RCC 7860 (cell line): ENCODE measurements at regions not wholly inside any gene's neighbourhood (a gene's known extent, or its start where the extent isn't known, plus 50 kb on each side); places are given as distances from the start of the nearest gene placed in this dataset.
"Not testable (repeated sequence)": the region's sequence is repeated elsewhere in the genome, so short reads cannot be mapped to it uniquely, and the experiment has no call there.

Experiments used
- DNase-seq: peaks from one replicate; pipeline ENCODE4 v3.0.0-alpha.2; 2015; ENCODE audit warnings: low spot score
- FAIRE-seq: peaks from 2 replicates; lab custom pipeline; 2012; peaks lifted over from hg19 to GRCh38; lab: Jason Lieb, UNC

DNA sequence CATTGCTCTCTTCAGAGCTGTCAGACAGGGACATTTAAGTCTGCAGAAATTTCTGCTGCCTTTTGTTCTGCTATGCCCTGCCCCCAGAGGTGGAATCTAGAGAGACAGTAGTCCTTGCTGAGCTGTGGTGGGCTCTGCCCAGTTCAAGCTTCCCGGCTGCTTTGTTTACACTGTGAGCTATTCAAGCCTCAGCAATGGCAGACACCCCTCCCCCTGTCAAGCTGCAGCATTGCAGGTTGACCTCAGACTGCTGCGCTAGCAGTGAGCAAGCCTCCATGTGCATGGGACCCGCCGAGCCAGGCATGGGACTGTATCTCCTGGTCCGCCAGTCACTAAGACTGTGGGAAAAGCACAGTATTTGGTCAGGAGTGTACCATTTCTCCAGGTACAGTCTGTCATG is 53.6 kb upstream of the MAPK10 start:
- not testable (repeated sequence) for FAIRE-seq

DNA sequence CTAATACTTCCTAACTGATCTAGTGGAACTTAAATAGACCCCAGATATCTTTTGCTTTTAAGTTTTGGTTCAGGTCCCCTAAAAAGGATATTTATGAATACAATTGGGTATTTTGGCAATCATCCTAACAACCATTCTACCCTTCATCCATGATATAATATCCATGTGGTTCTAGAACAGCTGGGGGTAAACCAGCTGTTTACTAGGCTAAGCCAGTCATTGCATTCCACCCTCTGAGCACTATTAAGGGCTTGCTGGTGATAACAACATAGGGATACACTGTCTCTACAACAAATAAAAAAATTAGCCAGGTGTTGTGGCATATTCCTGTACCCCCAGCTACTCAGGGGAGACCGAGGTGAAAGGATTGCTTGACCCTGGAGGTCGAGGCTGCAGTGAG is 54.8 kb upstream of the MAPK10 start:
- DNase-seq: no peak
- FAIRE-seq: no peak

More for the DNA sequence above, 53.6 kb upstream of the MAPK10 start:
- DNase-seq: not testable (repeated sequence)

DNA sequence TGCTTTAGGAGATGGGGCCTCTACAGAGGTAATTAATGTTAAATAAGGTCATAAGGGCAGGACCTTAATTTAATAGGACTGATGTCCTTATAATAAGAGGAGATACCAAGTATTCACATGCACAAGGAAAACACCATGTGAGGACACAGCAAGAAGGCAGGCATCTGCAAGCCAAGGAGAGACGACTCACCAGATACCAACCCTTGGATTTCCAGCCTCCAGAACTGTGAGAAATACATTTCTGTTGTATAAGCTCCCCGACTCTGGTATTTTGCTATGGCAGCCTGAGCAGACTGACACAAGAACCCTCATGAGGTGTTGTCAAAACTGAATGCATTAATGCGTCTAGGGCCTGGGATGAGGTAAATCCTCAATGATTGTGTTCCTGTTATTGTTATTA is 56.2 kb upstream of the MAPK10 start:
- FAIRE-seq (no peak), DNase-seq (no peak)

DNA sequence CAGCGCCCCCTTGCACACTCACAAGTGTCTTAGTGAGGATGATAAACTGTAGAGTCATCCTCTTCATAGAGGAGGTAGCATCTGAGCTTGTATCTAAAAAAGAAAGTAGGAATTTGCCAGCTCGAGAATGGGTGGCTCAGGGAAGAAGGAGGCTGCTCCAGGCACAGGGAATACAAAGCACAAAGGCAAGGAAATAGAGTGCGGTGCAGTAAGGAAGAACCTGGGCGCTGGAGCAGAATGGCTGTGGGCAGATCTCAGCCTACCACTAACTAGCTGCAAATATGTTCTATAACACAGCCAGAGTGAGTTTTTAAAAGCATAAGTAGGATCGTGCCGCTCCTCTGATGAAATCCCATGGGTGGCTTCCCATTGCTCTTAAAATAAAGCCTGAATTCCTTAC is 61.6 kb upstream of the MAPK10 start:
- DNase-seq (no peak), FAIRE-seq (no peak)

DNA sequence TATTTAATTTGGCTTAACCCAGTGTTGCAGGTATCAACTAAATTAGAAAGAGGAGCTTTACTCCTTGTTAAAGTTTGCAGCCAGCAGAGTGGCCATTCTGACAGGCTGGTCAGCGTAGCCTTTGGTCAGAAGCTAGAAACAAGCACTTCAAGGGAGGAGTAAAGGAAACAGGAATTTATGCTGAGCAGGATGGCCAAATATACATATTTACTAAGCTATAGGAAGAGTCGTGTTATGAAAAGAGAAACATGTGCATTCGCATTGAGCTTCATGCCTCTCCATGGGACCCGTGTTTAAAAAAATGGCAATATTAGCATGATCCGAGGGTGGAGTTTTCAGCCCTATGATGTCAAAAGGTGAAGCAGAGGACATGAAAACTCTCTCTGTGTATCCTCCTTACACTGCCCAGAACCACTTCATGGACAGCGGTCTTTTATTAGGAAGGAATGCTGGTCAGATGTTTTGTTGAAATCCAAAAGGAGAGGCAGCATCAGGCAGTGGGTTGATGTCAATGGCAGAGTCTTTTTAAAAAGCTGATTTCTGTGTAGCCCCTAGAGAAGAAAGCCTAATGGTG is 71.8 kb upstream of the MAPK10 start:
- no peak for DNase-seq
- FAIRE-seq: no peak

DNA sequence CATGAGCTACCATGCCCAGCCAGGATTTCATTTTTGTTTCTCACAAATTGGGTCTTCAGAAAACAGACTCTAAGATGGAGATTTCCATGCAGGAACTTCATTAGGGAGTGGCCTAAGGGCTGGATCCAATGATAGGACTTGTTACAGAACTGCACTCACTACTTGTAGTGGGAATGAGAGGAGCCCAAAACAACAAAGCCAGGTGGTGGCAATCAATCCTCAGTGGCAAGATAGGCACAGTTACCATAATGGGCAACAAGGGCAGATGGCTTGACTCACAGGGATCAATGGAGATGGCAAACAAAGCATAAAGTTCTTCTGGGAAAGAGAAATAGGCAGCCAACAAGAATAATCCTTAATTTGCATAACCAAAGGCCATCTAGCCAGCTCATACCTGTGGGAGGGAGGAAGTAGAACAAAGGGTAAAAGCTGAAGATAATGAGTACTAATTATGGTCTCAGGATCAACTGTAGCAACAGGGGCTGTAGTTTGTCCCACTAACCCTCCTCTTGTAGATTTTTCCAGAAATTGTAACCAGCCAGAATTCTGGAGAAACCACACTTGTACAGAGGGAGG is 72.8 kb upstream of the MAPK10 start:
- FAIRE-seq (no peak), DNase-seq (no peak)

DNA sequence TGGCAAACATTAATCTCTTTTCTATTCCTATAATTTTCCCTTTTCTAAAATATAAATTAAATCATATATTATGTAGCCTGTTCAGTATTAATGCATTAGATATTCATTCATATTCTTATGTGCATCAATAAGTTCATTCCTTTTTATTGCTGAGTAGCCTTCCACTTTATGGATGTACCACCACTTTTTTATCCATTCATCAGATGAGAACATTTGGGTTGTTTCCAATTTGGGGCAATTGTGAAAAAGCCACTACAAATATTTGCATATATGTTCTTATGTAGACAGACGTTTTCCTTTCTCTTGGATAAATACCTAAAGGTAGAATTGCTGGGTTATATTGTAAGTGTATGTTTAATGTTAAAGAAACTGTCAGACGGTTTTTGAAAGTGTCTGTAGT is 79.4 kb upstream of the MAPK10 start:
- FAIRE-seq: no peak
- DNase-seq: no peak

DNA sequence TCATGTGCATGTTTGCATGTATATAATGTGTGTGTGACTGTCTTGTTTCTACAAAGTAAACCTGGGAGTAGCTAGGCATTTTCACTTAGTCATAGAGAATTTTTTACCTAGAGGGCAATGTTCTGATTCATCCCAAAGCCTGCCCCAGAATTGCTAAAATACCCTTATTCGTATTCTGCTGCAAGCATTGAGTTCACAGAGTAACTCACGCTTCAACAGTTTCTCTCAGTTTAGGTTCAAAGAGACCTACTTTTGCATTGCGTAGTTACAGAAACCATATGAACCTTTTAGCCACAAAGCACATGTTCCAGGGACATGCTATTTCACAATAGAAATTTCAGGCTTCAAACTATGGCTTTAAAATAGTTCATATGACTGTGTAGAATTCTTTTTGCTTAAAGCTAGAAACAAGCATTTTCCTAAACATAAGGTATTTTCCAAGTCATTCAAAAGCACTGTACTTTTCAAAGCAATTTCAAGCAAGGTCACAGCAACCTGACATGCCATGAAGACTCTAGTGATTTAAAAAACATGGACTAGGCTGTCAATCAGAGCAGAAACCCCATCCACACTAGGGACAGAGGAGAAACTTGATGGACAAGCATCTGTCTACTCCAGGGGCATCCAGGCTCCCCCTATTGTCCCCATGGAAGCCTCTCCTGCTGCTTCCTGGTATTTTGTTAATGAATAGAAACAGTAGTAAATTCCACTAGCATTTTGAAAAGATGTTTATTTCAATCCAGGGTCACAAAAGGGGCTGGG is 81.5 kb upstream of the MAPK10 start:
- DNase-seq: peak; percentile 89
- peak; percentile 95 for FAIRE-seq

DNA sequence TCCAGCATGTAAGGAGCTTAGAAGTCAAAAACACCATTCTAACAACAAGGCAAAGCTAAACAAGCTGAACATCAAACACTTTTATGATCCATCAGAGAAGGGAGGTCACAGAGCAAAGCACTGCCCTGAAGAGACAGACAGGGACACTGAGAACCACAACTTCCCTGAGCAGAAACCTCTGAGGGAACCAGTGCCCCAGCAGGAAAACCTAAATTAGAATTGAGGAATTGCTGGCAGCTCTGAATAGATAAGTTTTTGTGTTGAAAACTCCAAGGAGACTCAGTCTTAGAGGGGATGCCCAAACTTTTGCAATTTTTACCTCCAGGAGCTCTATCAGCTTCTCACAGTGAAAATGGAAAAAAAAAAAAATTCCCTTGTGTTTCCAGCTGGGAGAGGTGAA is 83.0 kb upstream of the MAPK10 start:
- FAIRE-seq (no peak), DNase-seq (no peak)

DNA sequence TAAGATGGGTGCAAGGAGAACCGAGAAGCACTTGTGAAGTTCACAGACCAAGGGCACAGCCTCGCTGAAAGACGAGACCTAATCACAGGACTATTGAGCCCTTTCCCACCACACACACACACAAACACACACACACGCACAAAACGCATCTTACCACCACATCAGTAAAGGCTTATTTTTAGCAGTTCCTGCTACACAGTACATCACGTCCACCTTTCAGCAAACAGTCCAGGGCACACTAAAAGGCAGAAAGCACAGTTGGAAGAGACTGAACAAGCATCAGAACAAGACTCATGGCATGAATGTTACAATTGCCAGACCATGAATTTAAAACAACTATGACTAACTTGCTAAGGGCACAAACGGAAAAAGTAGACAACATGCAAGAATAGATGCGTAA is 83.6 kb upstream of the MAPK10 start:
- FAIRE-seq: no peak
- DNase-seq: no peak

DNA sequence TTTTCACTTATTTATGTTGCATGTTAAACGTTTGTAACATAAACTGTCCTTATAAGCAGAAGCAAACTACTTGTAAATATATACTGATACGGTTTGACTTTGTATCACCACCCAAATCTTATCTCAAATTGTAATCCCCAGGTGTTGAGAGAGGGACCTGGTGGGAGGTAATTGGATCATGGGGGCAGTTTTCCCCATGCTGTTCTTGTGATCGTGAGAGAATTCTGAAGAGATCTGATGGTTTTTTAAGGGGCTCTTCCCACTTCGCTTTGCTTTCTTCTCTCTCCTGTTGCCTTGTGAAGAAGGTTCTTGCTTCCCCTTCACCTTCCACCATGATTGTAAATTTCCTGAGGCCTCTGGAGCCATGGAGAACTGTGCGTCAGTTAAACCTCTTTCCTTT is 87.1 kb upstream of the MAPK10 start:
- no peak for DNase-seq
- FAIRE-seq: no peak

DNA sequence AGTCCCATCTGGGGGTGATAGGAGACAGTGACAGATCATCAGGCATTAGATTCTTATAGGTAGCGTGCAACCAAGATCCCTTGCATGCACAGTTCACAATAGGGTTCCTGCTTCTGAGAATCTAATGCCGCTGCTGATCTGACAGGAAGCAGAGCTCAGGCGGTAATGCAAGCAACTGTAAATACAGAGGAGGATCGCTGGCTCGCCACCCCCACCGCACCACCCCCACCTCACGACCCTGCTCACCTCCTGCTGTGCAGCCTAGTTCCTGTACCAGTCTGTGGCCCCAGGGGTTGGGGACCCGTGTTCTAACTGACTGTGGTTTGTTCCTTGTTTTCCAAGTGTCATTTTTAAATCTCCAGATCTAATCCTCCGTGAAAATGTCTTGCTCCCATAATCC is 89.0 kb upstream of the MAPK10 start:
- DNase-seq (no peak), FAIRE-seq (no peak)

DNA sequence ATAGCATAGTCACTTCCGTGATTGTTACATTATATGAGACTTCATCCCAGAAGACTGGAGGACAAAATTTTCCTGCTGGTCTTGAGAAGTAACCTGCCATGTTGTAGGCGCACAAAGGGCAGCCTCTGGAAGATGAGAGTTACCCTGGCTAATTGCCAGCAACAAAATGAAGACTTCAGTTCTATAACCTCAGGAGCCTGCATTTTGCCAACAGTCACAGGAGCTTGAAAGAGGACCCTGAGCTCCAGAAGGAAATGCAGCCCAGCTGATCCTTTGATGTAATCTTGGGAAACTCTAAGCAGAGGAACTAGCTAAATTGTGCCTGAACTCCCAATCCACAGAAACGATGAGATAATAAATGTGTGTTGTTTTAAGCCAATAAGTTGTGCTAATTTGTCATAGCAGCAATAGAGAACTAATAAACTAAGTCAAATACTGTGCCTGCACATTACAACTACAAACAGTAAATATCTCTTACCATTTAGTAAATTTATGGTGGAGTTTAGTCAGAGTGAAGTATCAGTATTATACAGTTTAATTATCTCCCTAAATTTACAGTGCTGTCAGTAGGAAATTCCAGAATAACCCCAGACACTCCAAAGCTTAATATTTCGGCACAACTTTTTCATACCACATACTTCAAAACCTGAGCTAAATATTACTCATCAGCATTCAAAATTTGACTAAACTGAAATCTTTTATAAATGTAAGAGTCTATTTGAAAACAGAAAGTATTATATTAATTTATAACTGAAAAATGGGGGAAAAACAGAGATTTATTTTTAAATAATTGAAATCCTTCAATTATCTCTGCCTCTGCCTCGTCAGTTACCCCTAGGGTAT is 90.1 kb upstream of the MAPK10 start:
- FAIRE-seq: no peak
- DNase-seq: no peak

DNA sequence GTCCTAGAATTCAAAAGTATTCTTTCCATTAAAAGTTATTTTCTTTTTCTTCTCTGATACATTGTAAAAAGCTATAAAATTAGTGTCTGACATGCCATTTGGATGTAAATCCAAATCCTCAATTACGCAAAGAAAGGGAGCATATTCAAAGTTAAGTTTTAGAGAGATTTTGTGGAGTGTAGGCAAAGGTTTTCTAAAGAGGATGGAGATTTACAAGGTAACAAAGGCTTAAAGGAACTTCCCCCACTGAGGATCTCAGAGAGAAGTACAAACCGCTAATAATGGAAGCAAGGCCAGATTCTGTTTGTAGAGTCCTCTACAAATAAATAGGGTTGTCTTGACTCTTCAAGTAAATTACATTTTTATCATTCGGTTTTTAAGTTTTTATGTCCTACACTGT is 91.0 kb upstream of the MAPK10 start:
- DNase-seq: no peak
- no peak for FAIRE-seq

DNA sequence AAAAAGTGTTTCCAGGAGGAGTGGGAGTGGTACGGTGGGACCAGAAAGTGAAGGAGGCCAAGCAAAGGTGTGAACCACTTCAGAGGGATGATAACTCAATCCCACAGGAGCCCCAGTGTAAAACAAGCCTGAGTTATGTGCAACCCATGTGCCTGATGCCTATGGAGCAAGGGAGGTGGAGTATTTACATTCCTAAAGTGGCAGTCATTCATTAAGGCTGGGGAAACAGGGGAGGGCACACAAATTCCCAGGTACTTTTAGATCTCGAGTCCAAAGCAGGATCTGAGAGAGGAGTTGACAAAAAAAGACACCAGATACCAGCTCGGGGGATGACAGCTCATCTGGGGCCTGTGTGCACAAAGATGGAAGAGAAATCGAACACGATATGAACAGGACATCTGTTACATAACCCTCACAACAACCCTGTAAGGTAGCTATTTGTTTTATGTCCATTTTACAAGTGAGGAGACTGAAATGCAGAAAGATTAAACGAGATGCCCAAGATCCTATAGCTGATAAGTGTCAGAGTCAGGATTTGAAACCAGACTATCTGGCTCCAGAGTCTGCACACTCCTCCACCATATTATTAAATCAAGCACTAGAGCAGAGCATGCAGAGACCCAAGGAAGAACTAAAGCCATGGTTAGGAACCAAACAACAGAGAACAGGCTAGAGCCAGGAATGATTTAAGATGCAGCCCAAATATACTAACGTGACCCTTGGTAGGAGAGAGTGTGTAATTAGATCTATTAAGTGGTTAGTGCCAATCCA is 91.9 kb upstream of the MAPK10 start:
- DNase-seq (no peak), FAIRE-seq (no peak)

DNA sequence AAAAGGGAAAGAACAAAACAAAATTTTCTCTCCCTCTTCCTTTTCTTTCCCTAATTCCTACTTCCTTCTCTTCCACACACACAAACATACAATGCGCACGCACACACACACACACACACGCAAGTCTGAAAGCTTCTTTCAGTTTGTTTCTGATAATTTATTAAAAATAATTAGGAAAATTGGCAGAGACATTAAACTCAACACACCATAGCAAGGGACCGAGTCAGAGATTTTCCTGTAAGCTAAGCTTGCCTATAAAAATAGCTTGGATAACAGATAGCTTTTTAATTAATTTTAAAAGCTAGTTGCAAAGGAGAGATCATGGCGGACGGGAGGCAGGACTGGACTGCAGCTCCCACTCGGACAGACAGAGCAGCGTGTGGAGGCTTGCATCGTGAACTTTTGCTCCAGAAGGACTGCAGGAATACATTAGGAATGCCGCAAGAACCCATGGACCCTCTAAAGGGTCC is 92.6 kb upstream of the MAPK10 start:
- DNase-seq (no peak), FAIRE-seq (no peak)

DNA sequence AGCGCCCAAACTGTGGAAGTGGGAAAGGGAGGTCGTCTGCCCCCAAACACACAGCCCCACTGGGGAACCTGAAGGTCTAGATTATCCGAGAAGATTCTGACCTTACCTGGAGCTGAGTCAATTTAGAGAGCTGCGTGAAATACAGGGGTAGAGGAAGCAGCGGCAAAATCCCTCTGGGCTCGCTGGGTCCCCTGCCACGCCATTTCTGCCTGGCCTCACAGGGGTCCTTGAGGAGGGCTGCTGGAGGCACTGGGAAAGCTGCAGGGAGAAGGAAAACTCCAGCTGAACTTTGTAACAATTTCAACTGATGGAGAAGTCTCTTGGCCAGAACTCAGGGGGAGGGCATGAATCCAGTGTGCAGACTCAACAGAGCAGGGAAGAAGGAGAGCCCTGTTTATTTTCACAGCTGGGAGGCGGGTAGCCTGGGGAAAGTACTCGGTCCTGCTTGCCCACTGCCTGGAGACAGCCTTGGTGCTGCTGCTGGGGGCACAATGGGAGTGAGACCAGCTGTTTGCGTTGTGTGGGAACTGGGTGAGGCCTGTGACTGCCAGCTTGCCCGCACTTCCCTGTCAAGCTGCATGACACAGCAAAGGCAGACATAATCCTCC is 93.2 kb upstream of the MAPK10 start:
- no peak for DNase-seq

DNA sequence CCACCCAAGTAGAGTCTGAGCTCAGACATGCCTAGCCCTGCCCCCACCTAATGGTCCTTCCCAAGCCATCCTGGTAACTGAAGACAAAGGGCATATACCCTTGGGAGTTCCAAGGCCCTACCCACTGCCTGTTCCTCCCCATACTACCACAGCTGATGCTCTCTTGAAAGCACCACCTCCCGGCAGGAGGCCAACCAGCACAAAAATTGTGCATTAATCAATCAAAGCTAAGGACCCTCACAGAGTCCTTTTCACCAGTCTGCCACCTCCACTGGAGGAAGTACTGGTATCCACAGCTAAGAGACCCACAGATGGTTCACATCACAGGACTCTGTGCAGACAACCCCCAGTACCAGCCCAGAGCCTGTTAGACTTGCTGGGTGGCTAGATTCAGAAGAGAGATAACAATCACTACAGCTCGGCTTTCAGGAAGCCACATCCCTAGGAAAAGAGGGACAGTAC is 93.8 kb upstream of the MAPK10 start:
- not testable (repeated sequence) for FAIRE-seq, DNase-seq

More for the DNA sequence above, 93.2 kb upstream of the MAPK10 start:
- no peak for FAIRE-seq

DNA sequence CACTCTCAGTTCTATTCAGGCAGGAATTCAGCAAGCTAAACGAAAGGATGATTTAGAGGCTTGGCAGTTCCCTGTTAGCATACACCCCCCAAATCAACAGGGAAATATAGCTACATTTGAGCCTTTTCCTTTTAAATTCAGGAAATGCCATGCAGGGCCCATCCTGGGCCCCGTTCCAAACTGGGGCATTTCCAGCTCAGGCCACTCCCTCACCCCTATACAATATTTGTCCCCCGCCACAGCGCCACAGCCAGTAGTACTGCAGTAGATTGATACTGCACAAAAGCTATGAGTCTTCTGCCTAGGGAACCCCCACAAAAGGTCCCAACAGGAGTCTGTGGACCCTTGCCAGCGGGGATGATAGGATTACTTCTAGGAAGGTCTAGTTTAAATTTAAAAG is 102.0 kb upstream of the MAPK10 start:
- FAIRE-seq (no peak), DNase-seq (no peak)

DNA sequence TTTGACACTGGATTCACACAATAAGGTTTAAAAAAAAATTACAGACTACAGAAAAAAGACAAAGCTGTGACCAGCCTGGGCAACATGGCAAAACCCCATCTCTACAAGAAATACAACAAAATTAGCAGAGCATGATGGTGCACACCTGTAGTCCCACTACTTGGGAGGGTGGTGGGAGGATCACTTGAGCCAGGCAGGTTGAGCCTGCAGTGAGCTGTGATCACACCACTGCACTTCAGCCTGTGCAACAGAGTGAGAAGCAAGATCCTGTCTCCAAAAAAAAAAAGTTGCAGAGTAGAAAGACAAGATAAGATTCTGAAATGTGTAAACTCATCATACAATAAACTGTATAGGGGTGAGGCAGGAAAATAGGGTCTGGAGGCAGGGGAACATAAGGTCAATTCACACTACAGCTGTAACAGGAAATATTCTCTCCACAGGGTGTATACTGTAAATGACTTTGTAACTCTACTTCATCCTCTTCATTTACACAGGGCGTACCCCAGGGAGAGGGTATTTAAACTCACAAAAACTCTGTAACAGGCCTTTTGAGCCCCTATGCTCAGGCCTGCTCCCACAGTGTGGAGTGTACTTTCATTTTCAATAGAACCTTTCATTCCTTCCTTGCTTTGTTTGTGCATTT is 112.6 kb upstream of the MAPK10 start:
- DNase-seq (no peak), FAIRE-seq (no peak)
